ENCODE measurements at regions not wholly inside any gene's neighbourhood (a gene's known extent, or its start where the extent isn't known, plus 50 kb on each side); places are given as distances from the start of the nearest gene placed in this dataset.

DNA sequence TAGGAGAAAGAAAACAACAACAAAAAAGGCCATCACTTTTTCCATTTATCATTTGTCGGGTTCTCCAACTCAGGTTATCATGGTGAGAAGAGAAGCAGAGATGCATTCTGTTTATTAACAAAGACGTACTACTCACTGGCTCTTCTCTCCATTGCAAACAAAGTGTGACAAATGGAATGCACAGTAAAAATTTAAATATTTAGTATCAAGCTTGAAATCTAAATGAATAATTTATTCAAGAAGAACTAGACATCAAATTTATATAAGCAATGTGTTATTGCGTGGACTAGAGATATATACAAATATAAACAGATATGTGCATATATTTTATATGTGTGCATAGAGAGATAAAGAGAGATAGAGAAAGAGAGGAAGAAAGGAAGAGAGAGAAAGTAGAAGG, 236.5 kb downstream of the DSEL start:
- no peaks in the 10 kb centered on the region for H3K4me1 ChIP-seq (ENCODE audit: control insufficient read depth in 1 of 2, insufficient read depth in 2 of 2, low read length in 2 of 2)
- no CpG with 5 or more reads among the region's 3 CpGs for WGBS (ENCODE audit: insufficient coverage)

DNA sequence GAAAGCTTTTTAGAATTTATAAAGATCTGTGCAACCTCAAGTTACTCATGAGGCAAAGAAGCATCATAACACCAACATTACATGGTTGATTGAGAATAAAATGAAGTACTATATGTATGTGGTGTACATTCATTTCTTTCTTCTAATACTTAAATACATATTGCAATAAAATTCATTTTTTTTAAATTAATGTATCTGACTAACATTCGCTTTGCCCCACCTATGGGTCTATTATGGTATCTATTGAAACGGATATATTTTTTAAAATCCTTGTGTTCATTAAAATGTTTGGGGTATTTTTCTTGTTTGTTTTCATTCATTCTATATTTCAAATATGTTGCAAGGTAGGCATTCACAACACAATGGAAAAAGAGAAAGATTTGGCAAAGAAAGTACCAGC, 237.5 kb downstream of the DSEL start:
- H2AFZ ChIP-seq (ENCODE audit: insufficient read depth, low read depth, low read length, poor library complexity, severe bottlenecking): no peak overlapping the region
- no peaks in the 10 kb centered on the region for H3K9me3 Mint-ChIP-seq
- H3K4me2 ChIP-seq (replicated peaks; ENCODE audit: extremely low read depth, low read length, poor library complexity, severe bottlenecking): no peak overlapping the region
- intact Hi-C loops (cut with micrococcal nuclease): no loop called here
- TF ChIP-seq, protein P1, sequence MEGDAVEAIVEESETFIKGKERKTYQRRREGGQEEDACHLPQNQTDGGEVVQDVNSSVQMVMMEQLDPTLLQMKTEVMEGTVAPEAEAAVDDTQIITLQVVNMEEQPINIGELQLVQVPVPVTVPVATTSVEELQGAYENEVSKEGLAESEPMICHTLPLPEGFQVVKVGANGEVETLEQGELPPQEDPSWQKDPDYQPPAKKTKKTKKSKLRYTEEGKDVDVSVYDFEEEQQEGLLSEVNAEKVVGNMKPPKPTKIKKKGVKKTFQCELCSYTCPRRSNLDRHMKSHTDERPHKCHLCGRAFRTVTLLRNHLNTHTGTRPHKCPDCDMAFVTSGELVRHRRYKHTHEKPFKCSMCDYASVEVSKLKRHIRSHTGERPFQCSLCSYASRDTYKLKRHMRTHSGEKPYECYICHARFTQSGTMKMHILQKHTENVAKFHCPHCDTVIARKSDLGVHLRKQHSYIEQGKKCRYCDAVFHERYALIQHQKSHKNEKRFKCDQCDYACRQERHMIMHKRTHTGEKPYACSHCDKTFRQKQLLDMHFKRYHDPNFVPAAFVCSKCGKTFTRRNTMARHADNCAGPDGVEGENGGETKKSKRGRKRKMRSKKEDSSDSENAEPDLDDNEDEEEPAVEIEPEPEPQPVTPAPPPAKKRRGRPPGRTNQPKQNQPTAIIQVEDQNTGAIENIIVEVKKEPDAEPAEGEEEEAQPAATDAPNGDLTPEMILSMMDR (IDR thresholded peaks at IDR 0.05): no peak
- H3K4me1 ChIP-seq (ENCODE audit: control insufficient read depth in 1 of 2, insufficient read depth in 2 of 2, low read length in 2 of 2): no peaks in the 10 kb centered on the region
- H3K4me3 ChIP-seq (replicated peaks in 1 of 3; ENCODE audit: low read depth in 2 of 3, low read length in 3 of 3): no peak overlapping the region
- no peak for DNase-seq
- H3K27ac Mint-ChIP-seq: no peak overlapping the region
- peaks cover 0 to 4% (median 2%) of the 10 kb centered on the region in 3 donors for H3K27me3 Mint-ChIP-seq (ENCODE audit: low read depth in 3 of 3)
- H3K79me2 ChIP-seq (ENCODE audit: insufficient read depth, low read length): no peaks in the 10 kb centered on the region
- H3K4me3 Mint-ChIP-seq: no peak overlapping the region
- H3K27me3 ChIP-seq (ENCODE audit: control insufficient read depth in 2 of 2, insufficient read depth in 2 of 2, low read length in 2 of 2): peaks cover 0 to 4% of the 10 kb centered on the region in 2 donors
- H3K36me3 ChIP-seq (replicated peaks in 1 of 2; ENCODE audit: control insufficient read depth in 1 of 2, insufficient read depth in 2 of 2, low read length in 2 of 2): no peaks in the 10 kb centered on the region
- no peak overlapping the region for H3K27ac ChIP-seq (ENCODE audit: low read depth in 1 of 2, low read length in 2 of 2)
- no peaks in the 10 kb centered on the region for H4K20me1 ChIP-seq (ENCODE audit: insufficient read depth, low read length)
- H3K36me3 Mint-ChIP-seq: no peaks in the 10 kb centered on the region
- no peak overlapping the region for H3K9ac ChIP-seq (ENCODE audit: insufficient read depth, low read length, poor library complexity, severe bottlenecking)
- H3K9me3 ChIP-seq (replicated peaks in 1 of 2; ENCODE audit: control insufficient read depth in 1 of 2, insufficient read depth in 1 of 2, low read length in 2 of 2): no peaks in the 10 kb centered on the region
- no CpG with 5 or more reads among the region's 2 CpGs for WGBS (ENCODE audit: insufficient coverage)
- no peaks in the 10 kb centered on the region for H3K4me1 Mint-ChIP-seq

More for the DNA sequence above, 236.5 kb downstream of the DSEL start:
- no peak overlapping the region for H2AFZ ChIP-seq (ENCODE audit: insufficient read depth, low read depth, low read length, poor library complexity, severe bottlenecking)
- H3K36me3 Mint-ChIP-seq: no peaks in the 10 kb centered on the region
- no peaks in the 10 kb centered on the region for H3K36me3 ChIP-seq (replicated peaks in 1 of 2; ENCODE audit: control insufficient read depth in 1 of 2, insufficient read depth in 2 of 2, low read length in 2 of 2)
- no peak overlapping the region for H3K9ac ChIP-seq (ENCODE audit: insufficient read depth, low read length, poor library complexity, severe bottlenecking)
- no peak overlapping the region for H3K27ac ChIP-seq (ENCODE audit: low read depth in 1 of 2, low read length in 2 of 2)
- H3K4me3 Mint-ChIP-seq: no peak overlapping the region
- H3K4me1 Mint-ChIP-seq: no peaks in the 10 kb centered on the region
- H4K20me1 ChIP-seq (ENCODE audit: insufficient read depth, low read length): no peaks in the 10 kb centered on the region
- peaks cover 0 to 3% (median 2%) of the 10 kb centered on the region in 3 donors for H3K27me3 Mint-ChIP-seq (ENCODE audit: low read depth in 3 of 3)
- no peak overlapping the region for H3K27ac Mint-ChIP-seq
- no peak for DNase-seq
- no peaks in the 10 kb centered on the region for H3K9me3 Mint-ChIP-seq
- H3K4me3 ChIP-seq (replicated peaks in 1 of 3; ENCODE audit: low read depth in 2 of 3, low read length in 3 of 3): no peak overlapping the region
- H3K4me2 ChIP-seq (replicated peaks; ENCODE audit: extremely low read depth, low read length, poor library complexity, severe bottlenecking): no peak overlapping the region
- H3K9me3 ChIP-seq (replicated peaks in 1 of 2; ENCODE audit: control insufficient read depth in 1 of 2, insufficient read depth in 1 of 2, low read length in 2 of 2): no peaks in the 10 kb centered on the region
- TF ChIP-seq, protein P1 (IDR thresholded peaks at IDR 0.05): no peak
- H3K27me3 ChIP-seq (ENCODE audit: control insufficient read depth in 2 of 2, insufficient read depth in 2 of 2, low read length in 2 of 2): peaks cover 0 to 4% of the 10 kb centered on the region in 2 donors
- intact Hi-C loops (cut with micrococcal nuclease): no loop called here
- H3K79me2 ChIP-seq (ENCODE audit: insufficient read depth, low read length): no peaks in the 10 kb centered on the region
